Neural cell (in vitro differentiated cells): ENCODE measurements at regions not wholly inside any gene's neighbourhood (a gene's known extent, or its start where the extent isn't known, plus 50 kb on each side); places are given as distances from the start of the nearest gene placed in this dataset.

Experiments used
- H2AFZ ChIP-seq: fragments of 200-600, 300-800 bp; sonication (generic), shearing (Covaris generic); 2 replicates; pipeline ENCODE4 v1.6.0; 2014; ENCODE audit warnings: low read depth, mild to moderate bottlenecking, antibody characterized with exemption, low read length, moderate library complexity
- H3F3A ChIP-seq: fragments of 200-600 bp; shearing (Covaris generic); 2 replicates; pipeline ENCODE4 v1.6.1; 2016; ENCODE audit warnings: mild to moderate bottlenecking, moderate library complexity, mixed read lengths, antibody characterized with exemption, low read length; ENCODE audit not compliant: insufficient read depth, poor library complexity, severe bottlenecking
- H3K27ac ChIP-seq: fragments of 200-600, 300-800 bp; sonication (generic), shearing (Covaris generic); 2 replicates; pipeline ENCODE4 v1.5.1; 2014; ENCODE audit warnings: mild to moderate bottlenecking, low read length, moderate library complexity
- H3K27me3 ChIP-seq: fragments of 300-800, 200-600 bp; sonication (generic), shearing (Covaris generic); 2 replicates; pipeline ENCODE4 v1.6.0; 2014; ENCODE audit warnings: mild to moderate bottlenecking, low read depth, low read length, moderate library complexity; ENCODE audit not compliant: insufficient read depth
- H3K36me3 ChIP-seq: fragments of 300-800, 200-600 bp; sonication (generic), shearing (Covaris generic); 2 replicates; pipeline ENCODE4 v1.5.1; 2014; ENCODE audit warnings: mild to moderate bottlenecking, antibody characterized with exemption, low read length, moderate library complexity; ENCODE audit not compliant: insufficient read depth
- H3K4me2 ChIP-seq: fragments of 300-800, 200-600 bp; sonication (generic), shearing (Covaris generic); 2 replicates; pipeline ENCODE4 v1.6.0; 2014; ENCODE audit warnings: mild to moderate bottlenecking, low read length
- H3K4me3 ChIP-seq: fragments of 300-800, 200-600 bp; sonication (generic), shearing (Covaris generic); 2 replicates; pipeline ENCODE4 v1.5.1; 2014; ENCODE audit warnings: mild to moderate bottlenecking, low read length, moderate library complexity
- H3K79me2 ChIP-seq: fragments of 200-600 bp; shearing (Covaris generic); replicated peaks from 2 replicates; pipeline ENCODE4 v1.6.0; 2014; ENCODE audit warnings: mild to moderate bottlenecking, low read length, moderate library complexity; ENCODE audit not compliant: insufficient read depth
- H3K9ac ChIP-seq: fragments of 300-800, 200-600 bp; sonication (generic), shearing (Covaris generic); 2 replicates; pipeline ENCODE4 v1.6.1; 2016; ENCODE audit warnings: mild to moderate bottlenecking, low read length, mixed read lengths
- H3K9me2 ChIP-seq: fragments of 200-600 bp; shearing (Covaris generic); 2 replicates; pipeline ENCODE4 v1.6.1; 2016; ENCODE audit warnings: mild to moderate bottlenecking, low read length, mixed read lengths; ENCODE audit not compliant: insufficient read depth
- H3K9me3 ChIP-seq: fragments of 200-600, 300-800 bp; sonication (generic), shearing (Covaris generic); 2 replicates; pipeline ENCODE4 v1.6.1; 2016; ENCODE audit warnings: mild to moderate bottlenecking, mixed run types, low read length, moderate library complexity, mixed read lengths
- H4K20me1 ChIP-seq: fragments of 200-600 bp; shearing (Covaris generic); 2 replicates; pipeline ENCODE4 v1.6.1; 2016; ENCODE audit warnings: mild to moderate bottlenecking, mixed run types; ENCODE audit not compliant: insufficient read depth
- CTCF ChIP-seq: fragments of 450-650 bp; IDR thresholded peaks from 2 replicates; pipeline ENCODE4 v1.5.1; 2014; ENCODE audit warnings: antibody characterized with exemption, mild to moderate bottlenecking, moderate library complexity; ENCODE audit not compliant: poor library complexity, severe bottlenecking
- EP300 ChIP-seq: fragments of 450-650 bp; conservative IDR thresholded peaks from 2 replicates; pipeline ENCODE4 v1.6.1; 2014; ENCODE audit warnings: antibody characterized with exemption, mild to moderate bottlenecking, moderate library complexity; ENCODE audit not compliant: poor library complexity, severe bottlenecking
- EZH2 ChIP-seq: fragments of 200-600, 300-800 bp; shearing (Covaris generic), sonication (generic); IDR thresholded peaks from 2 replicates; pipeline ENCODE4 v1.6.1; 2014; ENCODE audit warnings: antibody characterized with exemption, low read length, borderline replicate concordance, mild to moderate bottlenecking; ENCODE audit not compliant: insufficient read depth, poor library complexity, severe bottlenecking
- MXI1 ChIP-seq: fragments of 450-650 bp; conservative IDR thresholded peaks from 2 replicates; pipeline ENCODE4 v1.6.1; 2014; ENCODE audit warnings: antibody characterized with exemption, mild to moderate bottlenecking; ENCODE audit not compliant: poor library complexity, severe bottlenecking
- POLR2AphosphoS5 ChIP-seq: IDR thresholded peaks from 2 replicates; pipeline ENCODE4 v1.6.1; 2012
- RAD21 ChIP-seq: fragments of 450-650 bp; conservative IDR thresholded peaks from 2 replicates; pipeline ENCODE4 v1.6.1; 2014; ENCODE audit warnings: antibody characterized with exemption, mild to moderate bottlenecking, moderate library complexity
- REST ChIP-seq: IDR thresholded peaks from 2 replicates; pipeline ENCODE4 v1.6.1; 2012; ENCODE audit warnings: borderline replicate concordance
- SMC3 ChIP-seq: fragments of 450-650 bp; conservative IDR thresholded peaks from 2 replicates; pipeline ENCODE4 v1.6.1; 2014; ENCODE audit warnings: antibody characterized with exemption, mild to moderate bottlenecking, moderate library complexity; ENCODE audit not compliant: poor library complexity
- TAF1 ChIP-seq: IDR thresholded peaks from 2 replicates; pipeline ENCODE4 v1.6.1; 2012; ENCODE audit warnings: low read depth

GRCh38 chr9:107983181-107983603 lies 493.6 kb upstream of the KLF4 start:
- no peaks in the 10 kb centered on the region for H3K36me3 ChIP-seq

GRCh38 chr9:107982745-107983144 lies 493.2 kb upstream of the KLF4 start:
- Histone ChIP-seq H4K20me1 (no peaks in the 10 kb centered on the region), H2AFZ (no peak overlapping the region)
- TF ChIP-seq SMC3 (no peak), MXI1 (no peak), REST (no peak), POLR2AphosphoS5 (no peak), EZH2 (no peak), TAF1 (no peak), RAD21 (no peak), EP300 (no peak)

More at GRCh38 chr9:107983181-107983603, 493.6 kb upstream of the KLF4 start:
- no peaks in the 10 kb centered on the region for H3K9me3 ChIP-seq
- no peak overlapping the region for H2AFZ ChIP-seq
- no peaks in the 10 kb centered on the region for H4K20me1 ChIP-seq
- H3K4me2 ChIP-seq = no peak overlapping the region
- H3K9ac ChIP-seq = no peak overlapping the region
- H3K79me2 ChIP-seq = no peaks in the 10 kb centered on the region
- H3K27me3 ChIP-seq = no peaks in the 10 kb centered on the region
- no peaks in the 10 kb centered on the region for H3K9me2 ChIP-seq
- H3K4me3 ChIP-seq = no peak overlapping the region
- no peak overlapping the region for H3K27ac ChIP-seq
- TF ChIP-seq EP300 (no peak), CTCF (no peak), MXI1 (no peak), POLR2AphosphoS5 (no peak), REST (no peak), TAF1 (no peak), EZH2 (no peak), SMC3 (no peak), RAD21 (no peak)
- H3F3A ChIP-seq = no peaks in the 10 kb centered on the region

More at GRCh38 chr9:107982745-107983144, 493.2 kb upstream of the KLF4 start:
- Histone ChIP-seq H3K79me2 (no peaks in the 10 kb centered on the region), H3K36me3 (no peaks in the 10 kb centered on the region), H3F3A (no peaks in the 10 kb centered on the region), H3K27ac (no peak overlapping the region), H3K9ac (no peak overlapping the region), H3K4me2 (no peak overlapping the region), H3K9me3 (no peaks in the 10 kb centered on the region), H3K4me3 (no peak overlapping the region), H3K27me3 (no peaks in the 10 kb centered on the region), H3K9me2 (no peaks in the 10 kb centered on the region)
